PC-3 (cell line): ENCODE measurements at regions not wholly inside any gene's neighbourhood (a gene's known extent, or its start where the extent isn't known, plus 50 kb on each side); places are given as distances from the start of the nearest gene placed in this dataset.

Source experiments
- EZH2 ChIP-seq: fragments of 300-600 bp; sonication (generic); IDR thresholded peaks from one replicate; pipeline ENCODE4 v1.6.1; 2017; ENCODE audit warnings: antibody characterized with exemption, mild to moderate bottlenecking, low read length; ENCODE audit not compliant: unreplicated experiment
- TF ChIP-seq, protein P1 (sequence below): fragments of 300-600 bp; sonication (generic); conservative IDR thresholded peaks from 2 replicates; pipeline ENCODE4 v1.5.1; 2017; ENCODE audit warnings: antibody characterized with exemption, low read depth, mild to moderate bottlenecking, low read length

DNA sequence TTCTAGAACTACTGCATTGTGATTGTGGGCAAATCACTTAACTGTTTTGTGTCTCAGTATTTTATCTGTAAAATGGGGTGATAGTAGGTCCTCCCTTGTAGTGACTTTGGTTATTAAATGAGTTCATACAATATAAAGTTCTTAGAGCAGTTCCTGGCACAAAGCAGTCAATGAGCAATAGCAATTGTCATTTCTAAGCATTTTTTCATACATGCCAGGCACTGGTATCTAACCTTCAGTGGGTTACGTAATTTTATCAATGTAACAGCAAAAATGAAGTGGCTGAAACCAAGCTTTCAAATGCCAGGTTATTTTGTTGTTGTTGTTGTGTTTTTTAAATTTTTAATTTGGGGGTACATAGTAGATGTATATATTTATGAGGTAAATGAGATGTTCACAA, 401.9 kb downstream of the MEIS1 start:
- TF ChIP-seq, protein P1, sequence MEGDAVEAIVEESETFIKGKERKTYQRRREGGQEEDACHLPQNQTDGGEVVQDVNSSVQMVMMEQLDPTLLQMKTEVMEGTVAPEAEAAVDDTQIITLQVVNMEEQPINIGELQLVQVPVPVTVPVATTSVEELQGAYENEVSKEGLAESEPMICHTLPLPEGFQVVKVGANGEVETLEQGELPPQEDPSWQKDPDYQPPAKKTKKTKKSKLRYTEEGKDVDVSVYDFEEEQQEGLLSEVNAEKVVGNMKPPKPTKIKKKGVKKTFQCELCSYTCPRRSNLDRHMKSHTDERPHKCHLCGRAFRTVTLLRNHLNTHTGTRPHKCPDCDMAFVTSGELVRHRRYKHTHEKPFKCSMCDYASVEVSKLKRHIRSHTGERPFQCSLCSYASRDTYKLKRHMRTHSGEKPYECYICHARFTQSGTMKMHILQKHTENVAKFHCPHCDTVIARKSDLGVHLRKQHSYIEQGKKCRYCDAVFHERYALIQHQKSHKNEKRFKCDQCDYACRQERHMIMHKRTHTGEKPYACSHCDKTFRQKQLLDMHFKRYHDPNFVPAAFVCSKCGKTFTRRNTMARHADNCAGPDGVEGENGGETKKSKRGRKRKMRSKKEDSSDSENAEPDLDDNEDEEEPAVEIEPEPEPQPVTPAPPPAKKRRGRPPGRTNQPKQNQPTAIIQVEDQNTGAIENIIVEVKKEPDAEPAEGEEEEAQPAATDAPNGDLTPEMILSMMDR, result no peak
- TF ChIP-seq EZH2, result no peak
